GF-D8 (cell line): ENCODE measurements at regions not wholly inside any gene's neighbourhood (a gene's known extent, or its start where the extent isn't known, plus 50 kb on each side); places are given as distances from the start of the nearest gene placed in this dataset.
A peak's percentile ranks its signal among the peaks of the same experiment; 100 is the strongest.

Experiments
- DNase-seq: peaks from one replicate; lab custom pipeline; 2025; lab: John Stamatoyannopoulos, UW

DNA sequence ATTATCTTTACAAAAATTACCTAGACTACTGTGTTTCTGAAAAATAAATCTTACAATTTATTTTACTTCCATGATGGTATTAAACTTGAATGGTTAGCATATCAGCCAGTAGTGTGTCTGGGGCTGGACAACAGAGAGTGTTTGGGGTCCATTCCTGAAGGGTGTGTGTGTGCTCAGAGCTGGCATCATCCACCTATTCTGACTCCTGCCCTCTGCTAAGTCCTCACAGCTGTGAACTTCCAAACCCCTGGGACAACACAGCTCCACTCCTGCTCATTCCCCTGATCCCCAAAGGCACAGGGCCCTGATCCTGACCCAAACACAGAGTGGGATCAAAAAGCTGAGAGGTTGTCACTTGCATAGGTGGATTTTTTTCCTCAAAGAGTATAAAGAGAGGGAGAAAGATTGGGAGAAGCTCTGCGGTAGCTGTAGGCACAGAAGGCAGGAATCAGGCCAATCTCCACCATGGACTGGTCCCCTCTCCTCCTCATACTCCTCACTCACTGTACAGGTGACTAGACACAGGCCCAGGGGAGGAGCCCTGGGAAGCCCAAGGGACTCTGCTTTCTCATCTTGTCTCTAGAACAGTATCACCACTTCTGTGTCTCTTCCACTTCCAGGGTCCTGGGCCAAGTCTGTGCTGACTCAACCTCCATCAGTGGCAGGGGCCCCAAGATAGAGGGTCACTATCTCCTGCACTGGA, 55.7 kb upstream of the TOP3B start:
- DNase-seq, result no peak

DNA sequence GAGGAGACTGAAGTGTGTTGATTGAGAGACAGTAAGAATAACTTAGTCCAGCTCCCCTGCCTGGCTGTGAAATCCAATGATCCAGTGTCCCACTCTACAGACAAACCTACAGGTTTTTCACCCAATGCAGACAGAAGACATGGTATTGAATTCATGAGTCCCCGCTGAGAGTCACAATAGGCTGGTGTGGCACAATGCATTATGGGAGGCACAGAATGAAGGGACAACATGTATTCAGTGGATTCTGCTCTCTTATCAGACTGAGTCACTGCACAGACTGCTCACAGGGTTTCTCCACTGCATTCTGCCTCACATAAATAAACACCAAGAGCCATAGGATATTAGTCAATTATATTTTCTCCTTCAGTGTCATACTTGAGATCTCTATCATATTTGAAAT, 55.2 kb upstream of the TOP3B start:
- DNase-seq, result no peak

DNA sequence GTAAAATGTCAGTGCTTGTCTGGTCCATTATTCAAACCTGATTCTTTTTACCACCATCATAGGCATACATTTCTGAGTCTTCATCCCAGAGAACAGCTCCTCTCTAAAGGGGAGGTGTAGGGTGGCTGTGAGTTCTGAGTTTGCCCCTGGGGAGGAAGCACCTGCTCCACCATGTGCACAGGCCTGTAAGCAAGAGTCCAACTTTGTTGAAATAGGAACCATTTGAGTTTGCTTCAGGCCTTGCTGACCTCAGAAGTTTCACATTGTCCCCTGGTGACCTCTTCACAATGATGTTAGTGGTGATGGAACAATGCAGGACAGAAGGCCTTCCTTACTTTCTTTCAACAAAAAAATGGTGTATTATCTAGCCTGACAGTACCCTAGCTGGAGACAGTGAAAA, 54.6 kb upstream of the TOP3B start:
- DNase-seq, result peak; percentile 53

DNA sequence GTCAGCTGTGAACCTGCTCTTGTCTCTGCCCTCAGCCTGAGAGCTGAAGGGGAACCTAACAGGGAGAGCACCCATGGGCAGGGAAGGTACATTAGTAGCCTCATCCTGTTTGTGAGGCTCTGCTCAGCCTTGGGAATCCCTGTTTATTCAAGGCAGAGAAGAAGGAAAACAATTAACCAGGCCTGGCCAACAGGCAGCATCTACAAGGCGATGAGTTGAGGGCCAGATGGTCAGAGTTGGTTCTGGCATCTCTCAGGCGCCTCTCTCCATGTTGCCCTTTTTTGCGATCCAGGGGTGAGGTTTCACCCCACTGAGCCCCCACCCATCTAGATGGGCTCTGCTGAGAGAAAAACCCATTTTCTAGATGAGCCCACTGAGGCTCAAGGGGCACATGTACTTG, 54.0 kb upstream of the TOP3B start:
- DNase-seq, result no peak

DNA sequence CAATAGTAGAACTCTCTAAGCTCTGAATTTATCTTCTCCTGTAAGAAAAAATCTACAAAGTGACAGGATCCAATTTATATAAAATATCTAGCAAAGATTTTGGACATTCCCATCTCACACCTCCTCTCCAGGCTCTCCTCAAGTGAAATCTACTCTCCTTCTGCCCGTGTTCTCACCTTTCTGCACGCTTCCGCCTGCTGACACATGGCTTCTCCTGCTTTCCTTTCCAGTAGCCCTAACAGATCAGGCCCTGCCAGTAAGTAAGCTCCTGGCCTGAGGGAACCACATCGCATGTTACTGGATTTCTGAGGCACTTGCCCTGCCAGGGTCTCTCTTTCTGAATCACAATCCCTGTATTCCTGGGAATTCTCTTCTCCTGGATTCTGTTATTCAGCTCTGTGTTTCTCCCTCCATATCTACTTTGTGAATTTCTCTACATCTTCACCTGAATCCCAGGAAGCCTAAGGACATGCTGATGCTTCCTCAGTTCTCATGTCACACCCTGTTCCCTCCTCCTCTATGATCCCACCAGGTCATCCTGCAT, 53.3 kb upstream of the TOP3B start:
- no peak for DNase-seq

DNA sequence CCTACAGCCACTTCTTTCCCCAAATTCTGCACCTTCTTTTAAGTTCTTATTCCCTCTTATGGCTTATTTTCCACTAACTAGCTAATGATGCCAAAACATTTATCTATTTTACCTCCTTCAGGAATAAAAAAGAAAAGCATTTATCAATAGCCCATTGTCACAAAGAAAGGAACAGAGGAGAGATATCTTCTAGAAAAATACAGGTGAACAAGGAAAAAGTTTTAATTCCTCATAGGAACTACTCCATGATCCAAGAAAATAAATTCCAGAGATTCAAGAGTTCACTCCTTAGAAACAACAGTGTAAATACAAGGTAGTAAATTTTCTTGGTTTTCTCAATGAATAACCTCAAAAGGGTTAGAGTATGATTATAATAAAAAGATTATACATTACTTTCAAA, 52.6 kb upstream of the TOP3B start:
- DNase-seq, result no peak

GRCh38 chr22:22034469-22035132, 52.0 kb upstream of the TOP3B start:
- no peak for DNase-seq

GRCh38 chr22:22033803-22034468, 51.3 kb upstream of the TOP3B start:
- no peak for DNase-seq

DNA sequence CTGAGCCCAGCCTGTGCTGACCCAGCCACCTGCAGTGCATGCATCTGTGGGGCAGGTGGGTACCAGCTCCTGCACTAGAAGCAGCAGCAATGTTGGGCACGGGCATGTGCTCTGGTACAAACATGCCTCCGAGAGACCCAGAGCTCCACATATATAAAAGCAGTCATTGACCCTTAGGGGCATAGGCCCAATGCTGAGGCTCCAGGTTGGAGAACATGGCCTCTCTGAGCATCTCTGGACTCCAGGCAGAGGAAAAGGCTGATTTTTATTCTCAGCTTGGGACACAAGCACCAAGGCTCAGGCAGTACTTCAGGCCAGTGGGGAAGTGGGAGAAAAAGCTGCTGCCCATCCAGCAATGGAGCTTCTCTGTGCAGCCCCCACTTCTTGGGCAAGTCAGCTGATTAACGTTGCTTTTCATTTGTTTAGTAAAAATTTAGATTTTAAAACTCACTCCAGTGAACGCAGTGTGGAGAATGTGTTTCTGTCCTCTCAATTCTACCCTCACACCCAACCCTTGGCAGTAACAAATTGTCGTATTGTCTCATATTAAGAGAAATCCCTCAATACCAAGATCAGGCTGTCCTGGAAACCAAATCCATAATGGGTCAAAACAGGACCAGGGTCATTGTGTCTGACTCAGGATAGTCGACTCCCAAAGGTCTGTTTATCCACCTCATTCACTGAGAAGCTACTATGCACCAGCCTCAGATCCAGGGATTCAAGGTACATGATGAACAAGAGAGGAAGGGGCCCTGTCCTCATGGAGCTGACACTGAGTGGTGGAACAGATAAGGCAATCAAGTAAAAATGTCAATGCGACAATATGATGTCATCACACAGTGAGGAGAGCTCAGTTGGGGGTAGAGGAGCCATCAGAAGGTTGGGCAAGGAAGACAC, 50.6 kb upstream of the TOP3B start:
- DNase-seq, result no peak

DNA sequence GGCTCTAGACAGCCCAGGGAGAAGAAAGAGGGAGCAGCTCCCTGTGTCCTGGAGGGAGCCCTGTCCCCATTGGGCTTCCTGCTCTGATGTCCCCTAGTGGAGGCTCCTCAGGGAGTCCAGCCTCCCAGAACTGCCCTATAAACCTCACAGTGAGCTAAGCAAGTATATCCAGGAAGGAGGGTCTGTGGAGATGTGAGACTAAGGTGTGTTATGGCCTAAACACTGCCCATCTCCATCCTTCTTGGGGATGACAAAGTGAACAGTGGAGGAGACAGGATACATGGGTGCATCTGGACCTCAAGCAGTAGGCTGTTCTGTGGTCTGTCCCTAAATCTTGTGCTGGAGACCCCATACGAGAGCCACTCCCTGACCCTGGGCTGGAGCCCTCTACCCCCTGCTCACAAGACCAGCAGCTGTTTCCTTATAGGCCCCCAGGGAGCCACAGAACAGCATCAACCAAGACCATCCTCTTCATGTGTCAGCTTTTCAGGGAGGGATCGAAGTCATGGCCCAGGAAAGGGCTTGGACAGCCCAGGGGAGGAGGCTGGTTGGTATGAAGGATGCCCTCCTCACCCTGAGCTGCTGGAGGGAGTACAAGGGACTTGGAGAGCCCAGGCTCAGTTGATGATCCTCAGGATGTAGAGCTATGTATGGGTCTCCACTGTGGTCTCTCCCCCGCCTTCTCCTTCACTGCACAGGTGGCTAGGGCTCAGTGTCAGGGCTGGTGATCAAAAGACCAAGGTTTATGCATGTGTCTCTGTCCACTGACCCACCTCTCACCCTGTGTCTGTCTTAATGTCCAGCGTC, 49.7 kb upstream of the TOP3B start:
- no peak for DNase-seq
